Testis (tissue), 2 donors: ENCODE measurements at regions not wholly inside any gene's neighbourhood (a gene's known extent, or its start where the extent isn't known, plus 50 kb on each side); places are given as distances from the start of the nearest gene placed in this dataset.

ENCODE experiments used
- DNase-seq: peaks from one replicate; pipeline ENCODE4 v3.0.0-alpha.2; 2019
- H3K27ac ChIP-seq, 2 donors: fragments of 200-600 bp; sonication (generic); one replicate each; pipeline ENCODE4 v1.5.1; 2019
- H3K27me3 ChIP-seq: fragments of 200-600 bp; sonication (generic); one replicate; pipeline ENCODE4 v1.5.1; 2019
- H3K36me3 ChIP-seq: fragments of 200-600 bp; sonication (generic); one replicate; pipeline ENCODE4 v1.5.1; 2017; ENCODE audit warnings: low read depth; ENCODE audit errors: missing control alignments
- H3K4me1 ChIP-seq: fragments of 200-600 bp; sonication (generic); one replicate; pipeline ENCODE4 v1.5.1; 2019
- H3K4me3 ChIP-seq, 2 donors: fragments of 200-600 bp; sonication (generic); one replicate each; pipeline ENCODE4 v1.5.1; 2017 to 2019
- H3K9me3 ChIP-seq: fragments of 200-600 bp; sonication (generic); one replicate; pipeline ENCODE4 v1.5.1; 2017
- CTCF ChIP-seq, 3 experiments: fragments of 450-650 bp in 2 of 3; fragments of 200-600 bp in 1 of 3; sonication (generic) in 1 of 3; IDR thresholded peaks; one replicate each; pipeline ENCODE4 v1.5.1; 2016 to 2019; ENCODE audit warnings: antibody characterized with exemption in 3 of 3, mild to moderate bottlenecking in 2 of 3, moderate library complexity in 1 of 3
- POLR2A ChIP-seq: fragments of 450-650 bp; IDR thresholded peaks from one replicate; pipeline ENCODE4 v1.6.1; 2017; ENCODE audit warnings: antibody characterized with exemption, mild to moderate bottlenecking, moderate library complexity
- WGBS, 2 donors: methylation state at CpG; one replicate each; pipeline ENCODE4 v1.1.5; 2018; 5-methylcytosine and 5-hydroxymethylcytosine counted together
- intact Hi-C: fragments of 100-400 bp; cut with DNase I; formaldehyde crosslinking; loops from one replicate; pipeline ENCODE4 v1.15.1; 2023; ENCODE audit warnings: low total_unique reads

GRCh38 chr13:107113387-107113786 is 545.5 kb upstream of the ARGLU1 start:
- Histone ChIP-seq H3K27ac (no peak overlapping the region), H3K36me3 (no peaks in the 10 kb centered on the region), H3K4me1 (no peaks in the 10 kb centered on the region), H3K4me3 (no peak overlapping the region), H3K27me3 (no peaks in the 10 kb centered on the region), H3K9me3 (no peaks in the 10 kb centered on the region)
- intact Hi-C loops = no loop called here
- WGBS, 2 donors = 75 to 88% methylated on average over 1 of the region's 1 CpG
- no peak for DNase-seq
- TF ChIP-seq CTCF (IDR thresholded peaks at IDR 0.05) = no peak
- no peak for TF ChIP-seq POLR2A

GRCh38 chr13:107111248-107111647 is 543.3 kb upstream of the ARGLU1 start:
- H3K27ac ChIP-seq = no peak overlapping the region
- intact Hi-C loops = no loop called here
- H3K36me3 ChIP-seq = no peaks in the 10 kb centered on the region
- no peaks in the 10 kb centered on the region for H3K27me3 ChIP-seq
- no peak overlapping the region for H3K4me3 ChIP-seq
- no peaks in the 10 kb centered on the region for H3K9me3 ChIP-seq
- DNase-seq = no peak
- no peaks in the 10 kb centered on the region for H3K4me1 ChIP-seq
- WGBS, 2 donors = 79 to 80% methylated on average over 1 of the region's 1 CpG
- TF ChIP-seq POLR2A (no peak), CTCF (IDR thresholded peaks at IDR 0.05) (no peak)

GRCh38 chr13:107104631-107105030 is 536.7 kb upstream of the ARGLU1 start:
- Histone ChIP-seq H3K4me3 (no peak overlapping the region), H3K27ac (no peak overlapping the region), H3K9me3 (no peaks in the 10 kb centered on the region), H3K36me3 (no peaks in the 10 kb centered on the region), H3K4me1 (no peaks in the 10 kb centered on the region), H3K27me3 (no peaks in the 10 kb centered on the region)
- no peak for DNase-seq
- TF ChIP-seq POLR2A (no peak), CTCF (IDR thresholded peaks at IDR 0.05) (no peak)
- intact Hi-C loops = no loop called here
- WGBS, 2 donors = 69 to 76% methylated on average over 2 of the region's 2 CpGs

GRCh38 chr13:107102676-107103075 is 534.7 kb upstream of the ARGLU1 start:
- Histone ChIP-seq H3K27me3 (no peaks in the 10 kb centered on the region), H3K27ac (no peak overlapping the region), H3K4me1 (no peaks in the 10 kb centered on the region), H3K9me3 (no peaks in the 10 kb centered on the region), H3K4me3 (no peak overlapping the region), H3K36me3 (no peaks in the 10 kb centered on the region)
- DNase-seq = no peak
- intact Hi-C loops = no loop called here
- no peak for TF ChIP-seq CTCF (IDR thresholded peaks at IDR 0.05)
- TF ChIP-seq POLR2A = no peak
- 57 to 76% methylated on average over 1 of the region's 1 CpG for WGBS, 2 donors

GRCh38 chr13:107099661-107100060 is 531.7 kb upstream of the ARGLU1 start:
- Histone ChIP-seq H3K9me3 (no peaks in the 10 kb centered on the region), H3K27me3 (no peaks in the 10 kb centered on the region), H3K4me3 (no peak overlapping the region), H3K4me1 (no peaks in the 10 kb centered on the region), H3K36me3 (no peaks in the 10 kb centered on the region), H3K27ac (no peak overlapping the region)
- WGBS, 2 donors = 91% methylated on average over 3 of the region's 3 CpGs
- TF ChIP-seq CTCF (IDR thresholded peaks at IDR 0.05) (no peak), POLR2A (no peak)
- intact Hi-C loops = no loop called here
- DNase-seq = no peak
